ENCODE measurements at regions not wholly inside any gene's neighbourhood (a gene's known extent, or its start where the extent isn't known, plus 50 kb on each side); places are given as distances from the start of the nearest gene placed in this dataset.

- no peaks in the 10 kb centered on the region for H3F3A ChIP-seq (ENCODE audit: insufficient read depth, low read length)
- no peaks in the 10 kb centered on the region for H3K9me3 ChIP-seq (ENCODE audit: low read length)
- no peak overlapping the region for H3K27ac ChIP-seq (ENCODE audit: low read depth, low read length, poor library complexity, severe bottlenecking)
- H3K9ac ChIP-seq (ENCODE audit: low read length): no peak overlapping the region
- H3K36me3 ChIP-seq (ENCODE audit: insufficient read depth, low read length): no peaks in the 10 kb centered on the region
- TF ChIP-seq EZH2 (IDR thresholded peaks at IDR 0.05; ENCODE audit: borderline replicate concordance, low read length) (no peak), CTCF (IDR thresholded peaks at IDR 0.05; ENCODE audit: low read length) (no peak)
- H4K20me1 ChIP-seq (ENCODE audit: insufficient read depth, low read length): no peaks in the 10 kb centered on the region
- no peaks in the 10 kb centered on the region for H3K27me3 ChIP-seq (ENCODE audit: insufficient read depth, low read length)
- no peak overlapping the region for H2AFZ ChIP-seq (ENCODE audit: low read length)
- no peaks in the 10 kb centered on the region for H3K4me1 ChIP-seq (ENCODE audit: insufficient read depth, low read length, severe bottlenecking)
- H3K4me3 ChIP-seq (ENCODE audit: low read depth, low read length, poor library complexity, severe bottlenecking): no peak overlapping the region
- no peak overlapping the region for H3K4me2 ChIP-seq (ENCODE audit: low read length)
- H3K79me2 ChIP-seq (ENCODE audit: insufficient read depth, low read length): no peaks in the 10 kb centered on the region
- H3K9me2 ChIP-seq (ENCODE audit: low read depth, low read length): no peaks in the 10 kb centered on the region
These were observed 666.9 kb downstream of the NXPH1 start for GRCh38 chr7:9100289-9100688.

- Histone ChIP-seq H3K4me2 (ENCODE audit: low read length) (no peak overlapping the region), H2AFZ (ENCODE audit: low read length) (no peak overlapping the region), H3F3A (ENCODE audit: insufficient read depth, low read length) (no peaks in the 10 kb centered on the region), H3K27ac (ENCODE audit: low read depth, low read length, poor library complexity, severe bottlenecking) (no peak overlapping the region), H3K79me2 (ENCODE audit: insufficient read depth, low read length) (no peaks in the 10 kb centered on the region), H4K20me1 (ENCODE audit: insufficient read depth, low read length) (no peaks in the 10 kb centered on the region), H3K9me3 (ENCODE audit: low read length) (no peaks in the 10 kb centered on the region), H3K9ac (ENCODE audit: low read length) (no peak overlapping the region), H3K9me2 (ENCODE audit: low read depth, low read length) (no peaks in the 10 kb centered on the region), H3K4me3 (ENCODE audit: low read depth, low read length, poor library complexity, severe bottlenecking) (no peak overlapping the region), H3K36me3 (ENCODE audit: insufficient read depth, low read length) (no peaks in the 10 kb centered on the region), H3K27me3 (ENCODE audit: insufficient read depth, low read length) (no peaks in the 10 kb centered on the region), H3K4me1 (ENCODE audit: insufficient read depth, low read length, severe bottlenecking) (no peaks in the 10 kb centered on the region)
- TF ChIP-seq EZH2 (IDR thresholded peaks at IDR 0.05; ENCODE audit: borderline replicate concordance, low read length) (no peak), CTCF (IDR thresholded peaks at IDR 0.05; ENCODE audit: low read length) (no peak)
These were observed 669.4 kb downstream of the NXPH1 start for GRCh38 chr7:9102846-9103245.

- H3K4me3 ChIP-seq (ENCODE audit: low read depth, low read length, poor library complexity, severe bottlenecking): no peak overlapping the region
- no peaks in the 10 kb centered on the region for H4K20me1 ChIP-seq (ENCODE audit: insufficient read depth, low read length)
- no peaks in the 10 kb centered on the region for H3K4me1 ChIP-seq (ENCODE audit: insufficient read depth, low read length, severe bottlenecking)
- H3K27me3 ChIP-seq (ENCODE audit: insufficient read depth, low read length): no peaks in the 10 kb centered on the region
- H3K9ac ChIP-seq (ENCODE audit: low read length): no peak overlapping the region
- no peak for TF ChIP-seq CTCF (IDR thresholded peaks at IDR 0.05; ENCODE audit: low read length)
- TF ChIP-seq EZH2 (IDR thresholded peaks at IDR 0.05; ENCODE audit: borderline replicate concordance, low read length): no peak
- peaks cover 2% of the 10 kb centered on the region; the same call in 1 of the 2 replicates for H3K9me3 ChIP-seq (ENCODE audit: low read length)
- no peaks in the 10 kb centered on the region for H3K79me2 ChIP-seq (ENCODE audit: insufficient read depth, low read length)
- H3F3A ChIP-seq (ENCODE audit: insufficient read depth, low read length): no peaks in the 10 kb centered on the region
- H3K36me3 ChIP-seq (ENCODE audit: insufficient read depth, low read length): no peaks in the 10 kb centered on the region
- H3K4me2 ChIP-seq (ENCODE audit: low read length): no peak overlapping the region
- no peak overlapping the region for H2AFZ ChIP-seq (ENCODE audit: low read length)
- H3K9me2 ChIP-seq (ENCODE audit: low read depth, low read length): no peaks in the 10 kb centered on the region
- no peak overlapping the region for H3K27ac ChIP-seq (ENCODE audit: low read depth, low read length, poor library complexity, severe bottlenecking)
These were observed 673.3 kb downstream of the NXPH1 start for GRCh38 chr7:9106747-9107146.

Measured in OCI-LY1 (cell line).